WTC11 (cell line): ENCODE measurements at regions not wholly inside any gene's neighbourhood (a gene's known extent, or its start where the extent isn't known, plus 50 kb on each side); places are given as distances from the start of the nearest gene placed in this dataset.

Experiments used
- ATAC-seq: fragments of 200-7000 bp; cut with Tn5 transposase; 2 replicates; pipeline ENCODE4 v1.10.0; 2021; ENCODE audit warnings: mild to moderate bottlenecking, moderate library complexity
- CTCF ChIA-PET: fragments of 300-600 bp; sonication (Branson Sonifier 250); formaldehyde crosslinking; loops from one replicate; lab custom pipeline; 2021; ENCODE audit warnings: antibody characterized with exemption; lab: Charles Lee
- POLR2A ChIA-PET: fragments of 350-600 bp; sonication (Branson Sonifier 250); formaldehyde crosslinking; loops from one replicate; lab custom pipeline; 2021; ENCODE audit warnings: antibody characterized with exemption; lab: Charles Lee
- DNase-seq: peaks from one replicate; pipeline ENCODE4 v3.0.0; 2021; ENCODE audit warnings: low spot score
- H3K27ac Mint-ChIP-seq: 2 replicates; pipeline ENCODE4 v1.8.0; 2021; ENCODE audit warnings: mixed read lengths
- H3K27me3 Mint-ChIP-seq: 2 replicates; pipeline ENCODE4 v1.8.0; 2021; ENCODE audit warnings: low read depth, mild to moderate bottlenecking, moderate library complexity, mixed read lengths
- H3K36me3 Mint-ChIP-seq: 2 replicates; pipeline ENCODE4 v1.8.0; 2021; ENCODE audit warnings: mixed read lengths
- H3K4me1 Mint-ChIP-seq: 2 replicates; pipeline ENCODE4 v1.8.0; 2022; ENCODE audit warnings: mixed read lengths
- H3K4me3 Mint-ChIP-seq: 2 replicates; pipeline ENCODE4 v1.8.0; 2021; ENCODE audit warnings: mild to moderate bottlenecking, moderate library complexity, mixed read lengths
- H3K9me3 Mint-ChIP-seq: 2 replicates; pipeline ENCODE4 v1.8.0; 2021; ENCODE audit warnings: mixed read lengths
- AR ChIP-seq: fragments of 250-450 bp; sonication (Bioruptor Pico); IDR thresholded peaks from 2 replicates; pipeline ENCODE4 v1.9.0; 2021; ENCODE audit warnings: mild to moderate bottlenecking
- ATF2 ChIP-seq: sonication (generic); formaldehyde crosslinking; IDR thresholded peaks from 2 replicates; pipeline ENCODE4 v1.8.1; 2022; ENCODE audit warnings: low read depth, missing genetic modification reagents, borderline replicate concordance
- CREM ChIP-seq: sonication (generic); formaldehyde crosslinking; IDR thresholded peaks from 2 replicates; pipeline ENCODE4 v1.8.1; 2022; ENCODE audit warnings: mild to moderate bottlenecking, missing genetic modification reagents, moderate library complexity
- CTCF ChIP-seq: fragments of 200-600 bp; IDR thresholded peaks from 2 replicates; pipeline ENCODE4 v1.8.0; 2022; ENCODE audit warnings: antibody characterized with exemption
- GABPB1 ChIP-seq: sonication (generic); formaldehyde crosslinking; IDR thresholded peaks from 2 replicates; pipeline ENCODE4 v1.8.1; 2023; ENCODE audit warnings: mild to moderate bottlenecking, missing genetic modification reagents
- HMGXB4 ChIP-seq: sonication (generic); formaldehyde crosslinking; IDR thresholded peaks from 2 replicates; pipeline ENCODE4 v1.8.1; 2023; ENCODE audit warnings: mild to moderate bottlenecking, moderate library complexity, missing genetic modification reagents
- IRF1 ChIP-seq: sonication (generic); formaldehyde crosslinking; IDR thresholded peaks from 2 replicates; pipeline ENCODE4 v1.8.0; 2023; ENCODE audit warnings: missing genetic modification reagents
- IRF2 ChIP-seq: sonication (generic); formaldehyde crosslinking; IDR thresholded peaks from 2 replicates; pipeline ENCODE4 v1.8.0; 2022; ENCODE audit warnings: low read depth, missing genetic modification reagents, borderline replicate concordance
- JUN ChIP-seq: sonication (generic); formaldehyde crosslinking; IDR thresholded peaks from 2 replicates; pipeline ENCODE4 v1.8.0; 2023; ENCODE audit warnings: mild to moderate bottlenecking, missing genetic modification reagents
- MYBL2 ChIP-seq: sonication (generic); formaldehyde crosslinking; IDR thresholded peaks from 2 replicates; pipeline ENCODE4 v1.8.1; 2023; ENCODE audit warnings: mild to moderate bottlenecking, moderate library complexity, missing genetic modification reagents
- NFE2L1 ChIP-seq: sonication (generic); formaldehyde crosslinking; IDR thresholded peaks from 2 replicates; pipeline ENCODE4 v1.8.1; 2023; ENCODE audit warnings: missing genetic modification reagents
- NR3C1 ChIP-seq: sonication (generic); formaldehyde crosslinking; conservative IDR thresholded peaks from 2 replicates; pipeline ENCODE4 v1.8.1; 2023; ENCODE audit warnings: low read depth, mild to moderate bottlenecking, missing genetic modification reagents
- PRDM15 ChIP-seq: sonication (generic); formaldehyde crosslinking; IDR thresholded peaks from 2 replicates; pipeline ENCODE4 v1.8.0; 2022; ENCODE audit warnings: missing genetic modification reagents
- RORB ChIP-seq: fragments of 250-450 bp; sonication (Bioruptor Pico); IDR thresholded peaks from 2 replicates; pipeline ENCODE4 v1.9.0; 2021; ENCODE audit warnings: mild to moderate bottlenecking
- USF1 ChIP-seq: sonication (generic); formaldehyde crosslinking; IDR thresholded peaks from 2 replicates; pipeline ENCODE4 v1.8.0; 2022; ENCODE audit warnings: mild to moderate bottlenecking, missing genetic modification reagents
- ZMAT4 ChIP-seq: fragments of 250-450 bp; sonication (Bioruptor Pico); IDR thresholded peaks from 2 replicates; pipeline ENCODE4 v1.9.0; 2021; ENCODE audit warnings: mild to moderate bottlenecking
- ZNF263 ChIP-seq: sonication (generic); formaldehyde crosslinking; IDR thresholded peaks from 2 replicates; pipeline ENCODE4 v1.8.1; 2022; ENCODE audit warnings: low read depth, mild to moderate bottlenecking, moderate library complexity, missing genetic modification reagents
- ZNF416 ChIP-seq: fragments of 250-450 bp; sonication (Bioruptor Pico); IDR thresholded peaks from 2 replicates; pipeline ENCODE4 v1.9.0; 2021; ENCODE audit warnings: mild to moderate bottlenecking, inconsistent platforms

GRCh38 chr4:73343432-73343831, 60.7 kb upstream of the ALB start:
- POLR2A ChIA-PET, result interaction anchor here (0.7 kb wide), 1 partner anchor 40 kb away, joined by 3 read pairs; no protein-coding TSS in a partner anchor
- H3K4me3 Mint-ChIP-seq, result no peak overlapping the region
- no peak for DNase-seq
- H3K9me3 Mint-ChIP-seq, result peaks cover 9% of the 10 kb centered on the region
- peak; percentile 52 for ATAC-seq
- peaks cover 6% of the 10 kb centered on the region for H3K36me3 Mint-ChIP-seq
- CTCF ChIA-PET, result interaction anchor here (1.3 kb wide), 1 partner anchor 103 kb away, joined by 9 read pairs; no protein-coding TSS in a partner anchor
- H3K4me1 Mint-ChIP-seq, result peaks cover 29% of the 10 kb centered on the region
- TF ChIP-seq RORB (CRISPR knock-in tag) (no peak), IRF1 (CRISPR knock-in tag) (no peak), JUN (CRISPR knock-in tag) (no peak), PRDM15 (CRISPR knock-in tag) (no peak), USF1 (CRISPR knock-in tag) (no peak), IRF2 (CRISPR knock-in tag) (no peak), ZNF263 (no peak), MYBL2 (CRISPR knock-in tag) (no peak), NFE2L1 (no peak)
- TF ChIP-seq, all 79 proteins: peak for 0
- H3K27ac Mint-ChIP-seq, result no peak overlapping the region
- no peaks in the 10 kb centered on the region for H3K27me3 Mint-ChIP-seq

- Mint-ChIP-seq H3K9me3 (peaks cover 19% of the 10 kb centered on the region), H3K36me3 (peaks cover 10% of the 10 kb centered on the region), H3K27ac (no peak overlapping the region), H3K27me3 (no peaks in the 10 kb centered on the region), H3K4me1 (peaks cover 29% of the 10 kb centered on the region), H3K4me3 (no peak overlapping the region)
- peak; percentile 95 for ATAC-seq
- ChIA-PET POLR2A (interaction anchor here (0.7 to 1.0 kb wide), 2 partner anchors 83 to 312 kb away, joined by 3 to 4 read pairs; partner anchors contain the start of gene ANKRD17), CTCF (interaction anchor here (0.6 to 3.4 kb wide), 47 partner anchors 8 to 796 kb away, joined by 3 to 77 read pairs (median 4); no protein-coding TSS in a partner anchor)
- TF ChIP-seq CTCF (peak; percentile 34; the same call in 1 of the 2 replicates), ATF2 (CRISPR knock-in tag) (no peak)
- DNase-seq, result peak; percentile 50
Measured at GRCh38 chr4:73341454-73341853, 62.6 kb upstream of the ALB start.

GRCh38 chr4:73340917-73341316, 63.2 kb upstream of the ALB start:
- Mint-ChIP-seq H3K36me3 (peaks cover 10% of the 10 kb centered on the region), H3K4me1 (peaks cover 29% of the 10 kb centered on the region), H3K27me3 (no peaks in the 10 kb centered on the region), H3K4me3 (no peak overlapping the region), H3K9me3 (peaks cover 19% of the 10 kb centered on the region), H3K27ac (no peak overlapping the region)
- ChIA-PET POLR2A (interaction anchor here (0.5 to 1.0 kb wide), 3 partner anchors 11 to 313 kb away, joined by 3 to 6 read pairs (median 4); partner anchors contain the start of gene ANKRD17), CTCF (interaction anchor here (0.6 to 3.4 kb wide), 47 partner anchors 9 to 797 kb away, joined by 3 to 77 read pairs (median 4); no protein-coding TSS in a partner anchor)
- DNase-seq, result no peak
- ATAC-seq, result no peak
- no peak for TF ChIP-seq CREM
- TF ChIP-seq NR3C1 (CRISPR knock-in tag), result no peak
- no peak for TF ChIP-seq ZNF416 (CRISPR knock-in tag)
- no peak for TF ChIP-seq AR (CRISPR knock-in tag)
- TF ChIP-seq GABPB1 (CRISPR knock-in tag), result no peak
- TF ChIP-seq NFE2L1, result no peak
- no peak for TF ChIP-seq HMGXB4
- no peak for TF ChIP-seq ZMAT4 (CRISPR knock-in tag)
